Right atrium auricular region (tissue), 2 donors: ENCODE measurements at regions not wholly inside any gene's neighbourhood (a gene's known extent, or its start where the extent isn't known, plus 50 kb on each side); places are given as distances from the start of the nearest gene placed in this dataset.
"Not testable (repeated sequence)": the region's sequence is repeated elsewhere in the genome, so short reads cannot be mapped to it uniquely, and the experiment has no call there.

Experiments
- DNase-seq: peaks from one replicate; pipeline ENCODE4 v3.0.0-alpha.2; 2019; ENCODE audit warnings: low spot score
- H3K27ac ChIP-seq, 2 donors: fragments of 200-600 bp; sonication (generic); 1 replicate in 1 of 2; 2 replicates in 1 of 2; pipeline ENCODE4 v1.5.1; 2016 to 2019
- H3K27me3 ChIP-seq, 2 donors: fragments of 200-600 bp; sonication (generic); one replicate each; pipeline versions ENCODE4 v1.5.1 to v1.6.0; 2017 to 2019
- H3K36me3 ChIP-seq: fragments of 200-600 bp; sonication (generic); one replicate; pipeline ENCODE4 v1.5.1; 2016
- H3K4me1 ChIP-seq, 2 donors: fragments of 200-600 bp; sonication (generic); one replicate each; pipeline versions ENCODE4 v1.5.1 to v1.6.0; 2017 to 2019
- H3K4me3 ChIP-seq, 2 donors: fragments of 200-600 bp; sonication (generic); 1 replicate in 1 of 2; 2 replicates in 1 of 2; pipeline ENCODE4 v1.5.1; 2017 to 2019; ENCODE audit warnings: mild to moderate bottlenecking in 1 of 2, moderate library complexity in 1 of 2
- H3K9me3 ChIP-seq, 2 donors: fragments of 200-600 bp; sonication (generic); one replicate each; pipeline ENCODE4 v1.5.1; 2019
- CTCF ChIP-seq, 2 donors: fragments of 200-600 bp; sonication (generic); IDR thresholded peaks; one replicate each; pipeline ENCODE4 v1.5.1; 2019; ENCODE audit warnings: antibody characterized with exemption in 2 of 2

DNA sequence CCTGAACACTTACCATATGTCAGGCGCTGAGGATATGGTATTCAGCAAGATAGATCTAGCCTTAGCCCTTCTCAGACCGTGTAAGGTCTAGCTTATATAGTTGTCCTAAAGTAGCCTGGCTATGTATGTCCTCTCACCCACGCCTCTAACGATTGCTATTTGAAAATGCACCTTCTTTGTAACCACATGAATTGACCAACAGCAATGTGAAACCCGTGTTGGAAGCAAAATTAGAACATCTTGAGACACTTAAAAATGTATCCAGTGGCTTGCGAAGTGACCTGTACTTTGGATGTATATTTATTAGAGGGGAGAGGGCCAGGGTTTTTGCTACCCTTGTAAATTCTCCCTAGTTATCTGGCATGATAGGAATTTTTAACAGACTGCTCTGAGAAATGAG, 860.0 kb upstream of the ZEB2 start:
- Histone ChIP-seq H3K4me3 (no peak overlapping the region), H3K9me3 (no peaks in the 10 kb centered on the region), H3K36me3 (no peaks in the 10 kb centered on the region), H3K4me1 (no peaks in the 10 kb centered on the region), H3K27me3 (no peaks in the 10 kb centered on the region), H3K27ac (no peak overlapping the region)
- no peak for DNase-seq
- TF ChIP-seq CTCF (IDR thresholded peaks at IDR 0.05), result no peak

DNA sequence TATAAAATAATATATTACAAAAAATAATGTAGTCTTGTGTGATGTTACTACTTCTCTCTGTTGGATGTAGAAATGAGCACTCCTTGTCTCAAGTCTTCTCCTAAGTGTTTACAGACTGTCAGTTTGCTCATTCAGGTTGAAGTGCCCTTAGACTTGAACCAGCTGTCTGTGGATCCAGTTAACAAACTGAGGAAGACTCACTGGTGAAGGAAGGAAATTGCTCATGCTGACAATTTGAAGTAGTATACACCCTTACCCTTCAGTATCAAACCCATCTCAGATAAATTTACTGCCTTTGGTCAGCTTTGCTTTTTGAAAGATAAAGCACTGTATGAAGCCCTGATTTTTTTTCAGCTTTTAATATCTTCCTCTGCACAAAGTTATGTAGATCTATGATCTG, 854.2 kb upstream of the ZEB2 start:
- H3K4me1 ChIP-seq, result no peaks in the 10 kb centered on the region

GRCh38 chr2:145367334-145367733, 847.4 kb upstream of the ZEB2 start:
- H3K27me3 ChIP-seq, DNase-seq, H3K9me3 ChIP-seq, H3K36me3 ChIP-seq, H3K4me1 ChIP-seq, H3K27ac ChIP-seq, H3K4me3 ChIP-seq: not testable (repeated sequence)

More for the DNA sequence above, 854.2 kb upstream of the ZEB2 start:
- Histone ChIP-seq H3K27me3 (no peaks in the 10 kb centered on the region), H3K27ac (no peak overlapping the region), H3K36me3 (no peaks in the 10 kb centered on the region), H3K9me3 (no peaks in the 10 kb centered on the region), H3K4me3 (no peak overlapping the region)
- DNase-seq, result no peak
- no peak for TF ChIP-seq CTCF (IDR thresholded peaks at IDR 0.05)

GRCh38 chr2:145366341-145366740, 846.4 kb upstream of the ZEB2 start:
- Histone ChIP-seq H3K4me3 (no peak overlapping the region), H3K27me3 (no peaks in the 10 kb centered on the region), H3K4me1 (no peaks in the 10 kb centered on the region), H3K9me3 (no peaks in the 10 kb centered on the region), H3K27ac (no peak overlapping the region), H3K36me3 (no peaks in the 10 kb centered on the region)
- no peak for DNase-seq
- TF ChIP-seq CTCF (IDR thresholded peaks at IDR 0.05), result no peak

DNA sequence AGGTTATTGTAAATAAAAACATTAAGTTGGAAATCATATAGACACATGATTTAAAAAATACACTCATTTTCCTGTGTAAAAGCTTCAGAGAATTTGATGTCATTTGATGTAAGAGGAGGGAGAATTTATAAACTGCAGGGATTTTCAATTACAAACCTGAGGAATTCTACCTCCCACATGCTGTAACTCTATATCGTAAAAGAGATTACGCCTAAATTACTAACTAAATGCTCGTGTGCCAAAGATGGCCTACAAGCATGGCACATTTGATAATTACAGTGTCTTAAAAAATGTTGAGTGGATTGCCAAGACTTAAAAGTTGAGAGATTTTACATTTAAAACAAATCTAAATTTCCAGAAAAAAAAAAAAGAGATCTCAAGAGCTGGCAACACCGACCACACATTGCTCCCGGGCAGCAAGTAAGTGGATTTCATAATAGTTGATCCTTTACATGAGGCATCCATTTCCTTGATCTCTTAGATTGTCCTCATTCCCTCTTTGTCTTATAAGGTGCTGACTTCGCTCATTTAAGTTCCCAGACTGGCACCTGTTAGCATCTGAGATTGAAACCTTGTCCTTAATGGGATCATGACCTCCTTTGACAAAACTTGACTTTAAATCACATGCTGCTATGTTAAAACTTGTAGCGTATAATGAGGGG, 840.3 kb upstream of the ZEB2 start:
- no peak for TF ChIP-seq CTCF (IDR thresholded peaks at IDR 0.05)
- Histone ChIP-seq H3K9me3 (no peaks in the 10 kb centered on the region), H3K36me3 (no peaks in the 10 kb centered on the region), H3K4me3 (no peak overlapping the region), H3K4me1 (no peaks in the 10 kb centered on the region), H3K27ac (no peak overlapping the region), H3K27me3 (no peaks in the 10 kb centered on the region)
- DNase-seq, result no peak

DNA sequence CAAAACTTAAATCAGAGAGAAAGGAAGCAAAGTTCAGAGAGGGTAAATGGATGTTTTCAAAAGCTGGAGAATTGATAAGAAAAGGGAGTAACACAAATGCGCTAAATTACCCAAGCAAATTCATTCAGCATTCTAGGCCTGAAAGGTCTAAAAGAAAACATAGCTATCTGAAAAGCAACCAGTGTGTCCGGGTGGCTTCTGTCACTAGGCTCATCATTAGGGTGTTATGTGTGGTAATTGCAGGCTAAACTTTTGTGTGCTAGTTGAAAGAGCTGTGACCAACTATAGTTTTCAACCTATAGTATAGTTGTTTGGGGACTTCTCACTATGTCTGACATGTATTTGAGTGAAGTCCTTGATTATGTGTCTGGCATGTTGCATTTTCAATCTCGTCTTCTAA, 839.6 kb upstream of the ZEB2 start:
- Histone ChIP-seq H3K9me3 (no peaks in the 10 kb centered on the region), H3K27me3 (no peaks in the 10 kb centered on the region), H3K4me3 (no peak overlapping the region), H3K36me3 (no peaks in the 10 kb centered on the region), H3K27ac (no peak overlapping the region), H3K4me1 (no peaks in the 10 kb centered on the region)
- no peak for DNase-seq
- TF ChIP-seq CTCF (IDR thresholded peaks at IDR 0.05), result no peak
